HEK293T (cell line): ENCODE measurements at regions not wholly inside any gene's neighbourhood (a gene's known extent, or its start where the extent isn't known, plus 50 kb on each side); places are given as distances from the start of the nearest gene placed in this dataset.

Experiments used
- ARNT ChIP-seq: fragments of 450-650 bp; IDR thresholded peaks from 2 replicates; pipeline ENCODE4 v1.6.1; 2017; ENCODE audit warnings: mild to moderate bottlenecking
- BHLHE40 ChIP-seq: fragments of 450-650 bp; IDR thresholded peaks from 2 replicates; pipeline ENCODE4 v1.6.1; 2016; ENCODE audit warnings: mild to moderate bottlenecking, moderate library complexity, borderline replicate concordance
- CTBP1 ChIP-seq: fragments of 450-650 bp; IDR thresholded peaks from 2 replicates; pipeline ENCODE4 v1.6.1; 2016; ENCODE audit warnings: borderline replicate concordance
- ELF4 ChIP-seq: fragments of 450-650 bp; IDR thresholded peaks from 2 replicates; pipeline ENCODE4 v1.6.1; 2017; ENCODE audit warnings: antibody characterized with exemption
- FOXK2 ChIP-seq: fragments of 450-650 bp; IDR thresholded peaks from 2 replicates; pipeline ENCODE4 v1.6.1; 2016; ENCODE audit warnings: mild to moderate bottlenecking
- FOXM1 ChIP-seq: fragments of 450-650 bp; IDR thresholded peaks from 2 replicates; pipeline ENCODE4 v1.6.1; 2017; ENCODE audit warnings: mild to moderate bottlenecking, borderline replicate concordance
- HDGF ChIP-seq: fragments of 450-650 bp; IDR thresholded peaks from 2 replicates; pipeline ENCODE4 v1.6.1; 2017; ENCODE audit warnings: antibody characterized with exemption, borderline replicate concordance
- SP1 ChIP-seq: fragments of 450-650 bp; IDR thresholded peaks from 2 replicates; pipeline ENCODE4 v1.6.1; 2017
- SUZ12 ChIP-seq: fragments of 450-650 bp; IDR thresholded peaks from 2 replicates; pipeline ENCODE4 v1.6.1; 2016; ENCODE audit warnings: mild to moderate bottlenecking
- TARDBP ChIP-seq: fragments of 450-650 bp; IDR thresholded peaks from 2 replicates; pipeline ENCODE4 v1.6.1; 2016
- ZNF384 ChIP-seq: fragments of 450-650 bp; IDR thresholded peaks from 2 replicates; pipeline ENCODE4 v1.6.1; 2016
- TF ChIP-seq, protein P1 (sequence below): fragments of 450-650 bp; IDR thresholded peaks from 2 replicates; pipeline ENCODE4 v1.6.1; 2016

- TF ChIP-seq, protein P1, sequence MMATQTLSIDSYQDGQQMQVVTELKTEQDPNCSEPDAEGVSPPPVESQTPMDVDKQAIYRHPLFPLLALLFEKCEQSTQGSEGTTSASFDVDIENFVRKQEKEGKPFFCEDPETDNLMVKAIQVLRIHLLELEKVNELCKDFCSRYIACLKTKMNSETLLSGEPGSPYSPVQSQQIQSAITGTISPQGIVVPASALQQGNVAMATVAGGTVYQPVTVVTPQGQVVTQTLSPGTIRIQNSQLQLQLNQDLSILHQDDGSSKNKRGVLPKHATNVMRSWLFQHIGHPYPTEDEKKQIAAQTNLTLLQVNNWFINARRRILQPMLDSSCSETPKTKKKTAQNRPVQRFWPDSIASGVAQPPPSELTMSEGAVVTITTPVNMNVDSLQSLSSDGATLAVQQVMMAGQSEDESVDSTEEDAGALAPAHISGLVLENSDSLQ = no peak
- TF ChIP-seq ARNT (no peak), FOXK2 (no peak), SUZ12 (no peak), CTBP1 (no peak), SP1 (no peak), ZNF384 (no peak), ELF4 (no peak), FOXM1 (no peak), HDGF (no peak), TARDBP (no peak), BHLHE40 (no peak)
Measured at GRCh38 chr1:177849579-177850290, 120.1 kb downstream of the SEC16B start.
